GM12864 (cell line): ENCODE measurements at regions not wholly inside any gene's neighbourhood (a gene's known extent, or its start where the extent isn't known, plus 50 kb on each side); places are given as distances from the start of the nearest gene placed in this dataset.

Source experiments
- DNase-seq: peaks from one replicate; pipeline ENCODE4 v3.0.0-alpha.2; 2011; ENCODE audit warnings: low read depth
- H3K4me3 ChIP-seq: 2 replicates; pipeline ENCODE4 v1.5.1; 2011; ENCODE audit warnings: mild to moderate bottlenecking, low read depth, low read length, control low read depth
- TF ChIP-seq, protein P1 (sequence below): IDR thresholded peaks from 2 replicates; pipeline ENCODE4 v1.5.1; 2011; ENCODE audit warnings: low read depth, mild to moderate bottlenecking, moderate library complexity, low read length, control low read depth, inconsistent platforms; ENCODE audit errors: missing control alignments

DNA sequence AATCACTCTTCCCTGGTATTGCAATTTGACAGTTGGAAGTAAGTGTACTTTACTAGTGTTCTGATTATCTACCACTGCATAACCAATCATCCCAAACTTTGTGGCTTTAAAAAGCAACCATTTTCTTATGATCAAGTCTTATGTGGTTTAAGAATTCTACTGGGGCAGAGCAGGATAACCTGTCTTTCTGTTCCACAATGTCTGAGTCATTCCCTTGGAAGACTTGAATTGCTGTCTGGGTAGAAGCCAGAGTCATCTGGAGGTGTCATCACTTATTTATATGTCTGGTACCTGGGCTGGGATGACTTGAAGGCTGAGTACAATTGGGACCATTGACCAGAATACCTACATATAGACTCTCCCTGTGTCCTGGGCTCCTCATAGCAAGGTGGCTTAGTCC lies 644.3 kb downstream of the HDGFL1 start:
- H3K4me3 ChIP-seq: no peak overlapping the region
- no peak for DNase-seq
- TF ChIP-seq, protein P1, sequence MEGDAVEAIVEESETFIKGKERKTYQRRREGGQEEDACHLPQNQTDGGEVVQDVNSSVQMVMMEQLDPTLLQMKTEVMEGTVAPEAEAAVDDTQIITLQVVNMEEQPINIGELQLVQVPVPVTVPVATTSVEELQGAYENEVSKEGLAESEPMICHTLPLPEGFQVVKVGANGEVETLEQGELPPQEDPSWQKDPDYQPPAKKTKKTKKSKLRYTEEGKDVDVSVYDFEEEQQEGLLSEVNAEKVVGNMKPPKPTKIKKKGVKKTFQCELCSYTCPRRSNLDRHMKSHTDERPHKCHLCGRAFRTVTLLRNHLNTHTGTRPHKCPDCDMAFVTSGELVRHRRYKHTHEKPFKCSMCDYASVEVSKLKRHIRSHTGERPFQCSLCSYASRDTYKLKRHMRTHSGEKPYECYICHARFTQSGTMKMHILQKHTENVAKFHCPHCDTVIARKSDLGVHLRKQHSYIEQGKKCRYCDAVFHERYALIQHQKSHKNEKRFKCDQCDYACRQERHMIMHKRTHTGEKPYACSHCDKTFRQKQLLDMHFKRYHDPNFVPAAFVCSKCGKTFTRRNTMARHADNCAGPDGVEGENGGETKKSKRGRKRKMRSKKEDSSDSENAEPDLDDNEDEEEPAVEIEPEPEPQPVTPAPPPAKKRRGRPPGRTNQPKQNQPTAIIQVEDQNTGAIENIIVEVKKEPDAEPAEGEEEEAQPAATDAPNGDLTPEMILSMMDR: no peak

DNA sequence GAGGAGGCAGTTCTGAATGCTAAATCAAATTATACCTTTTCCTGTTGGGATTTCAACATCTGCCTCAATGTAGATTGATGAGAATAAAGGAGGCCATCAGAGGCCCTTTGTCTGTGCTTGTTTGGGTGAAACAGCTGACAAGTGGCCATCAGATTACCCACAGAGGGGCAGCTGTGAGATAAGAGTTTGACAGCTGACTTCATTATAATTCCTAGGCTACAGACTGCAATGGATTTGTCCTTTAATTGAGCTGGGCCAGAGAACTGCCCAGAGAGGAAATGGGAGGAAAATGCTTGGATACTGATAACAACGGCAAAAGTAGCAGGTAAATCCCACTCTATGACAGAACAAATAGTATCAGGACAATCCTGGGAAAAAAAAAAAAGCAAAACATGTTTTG lies 649.4 kb downstream of the HDGFL1 start:
- TF ChIP-seq, protein P1: no peak
- no peak for DNase-seq
- no peak overlapping the region for H3K4me3 ChIP-seq

DNA sequence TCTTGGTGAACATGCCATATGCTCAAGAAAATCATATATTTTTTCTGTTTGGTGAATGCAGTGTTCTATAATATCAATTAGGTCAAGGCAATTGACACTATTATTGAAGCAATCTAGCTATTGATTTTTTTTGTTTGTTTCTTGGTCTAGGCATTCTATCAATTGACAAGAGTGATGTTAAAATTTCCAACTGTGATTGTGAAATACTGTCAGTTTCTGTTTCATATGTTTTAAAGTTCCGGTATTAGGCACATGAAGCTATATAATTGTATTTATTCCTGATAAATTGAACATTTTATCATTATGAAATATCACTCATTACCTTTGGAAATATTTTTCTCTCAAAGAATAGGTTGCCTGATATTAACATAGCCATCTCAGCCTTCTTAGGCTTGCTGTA lies 653.4 kb downstream of the HDGFL1 start:
- DNase-seq: no peak
- TF ChIP-seq, protein P1: no peak
- no peak overlapping the region for H3K4me3 ChIP-seq

DNA sequence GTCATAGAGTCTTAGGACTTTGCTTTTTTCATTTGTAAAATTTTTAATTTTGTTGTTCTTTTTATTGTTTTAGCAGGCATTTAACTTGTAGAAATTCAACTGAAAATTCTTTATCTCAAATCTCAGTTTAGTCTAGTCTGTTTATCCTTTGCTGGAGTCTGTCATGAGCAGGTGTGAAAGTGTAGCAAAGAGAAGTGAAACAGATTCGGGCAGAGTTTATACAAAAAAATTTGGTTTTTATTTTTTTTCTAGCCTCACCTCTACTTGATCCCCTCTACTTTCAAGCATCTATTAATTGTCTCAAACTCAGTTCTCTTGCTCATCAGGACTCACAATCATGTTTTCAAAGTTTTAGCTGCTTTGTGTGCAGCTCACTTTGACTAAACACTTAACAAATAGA lies 655.2 kb downstream of the HDGFL1 start:
- TF ChIP-seq, protein P1: no peak
- DNase-seq: no peak
- no peak overlapping the region for H3K4me3 ChIP-seq

DNA sequence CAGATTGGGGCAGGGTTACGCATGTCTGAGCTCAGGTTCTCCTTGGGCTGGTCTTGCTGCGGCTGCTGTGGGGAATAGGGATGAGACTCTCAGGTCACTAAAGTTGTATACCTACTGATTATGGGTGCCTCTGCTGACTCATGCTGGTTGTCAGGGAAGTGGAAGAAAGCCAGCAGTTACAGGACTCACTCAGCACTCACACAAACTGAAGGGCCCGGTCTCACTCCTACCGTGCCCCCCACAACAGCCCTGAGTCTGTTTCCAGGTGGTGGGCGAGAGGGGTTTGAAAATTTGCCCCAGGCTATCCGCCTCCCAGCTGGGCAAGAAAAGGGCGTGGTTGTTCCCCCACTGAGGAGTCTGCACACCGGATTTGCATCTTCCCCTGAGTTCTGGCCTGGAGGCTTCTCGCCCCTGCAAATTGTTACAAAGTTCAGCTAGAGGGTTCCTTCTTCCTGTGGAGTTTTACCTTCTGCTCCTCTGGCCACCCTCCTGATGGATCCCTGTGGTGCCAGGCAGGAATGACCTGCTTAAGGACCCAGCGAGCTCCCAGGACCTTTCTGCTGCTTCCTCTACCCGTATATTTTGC lies 659.2 kb downstream of the HDGFL1 start:
- no peak overlapping the region for H3K4me3 ChIP-seq
- TF ChIP-seq, protein P1: no peak
- no peak for DNase-seq

DNA sequence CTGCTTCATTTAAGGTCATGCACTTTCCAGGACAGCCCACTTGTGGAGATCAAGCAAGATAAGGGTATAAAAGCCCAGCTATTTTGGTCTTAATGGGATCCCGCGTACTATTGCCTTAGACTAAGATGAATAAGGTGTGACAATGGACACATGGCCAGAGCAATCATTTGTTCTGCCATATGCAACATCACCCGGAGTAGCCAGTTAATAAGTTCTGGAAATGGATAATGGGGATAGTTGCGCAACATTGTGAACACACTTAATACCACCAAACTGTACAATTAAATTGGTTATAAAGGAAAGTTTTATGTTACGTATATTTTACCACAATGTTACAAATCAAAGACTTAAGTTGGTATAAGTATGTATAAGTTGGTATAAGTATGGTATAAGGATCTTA lies 674.5 kb downstream of the HDGFL1 start:
- H3K4me3 ChIP-seq: no peak overlapping the region
- DNase-seq: no peak
- TF ChIP-seq, protein P1: no peak

DNA sequence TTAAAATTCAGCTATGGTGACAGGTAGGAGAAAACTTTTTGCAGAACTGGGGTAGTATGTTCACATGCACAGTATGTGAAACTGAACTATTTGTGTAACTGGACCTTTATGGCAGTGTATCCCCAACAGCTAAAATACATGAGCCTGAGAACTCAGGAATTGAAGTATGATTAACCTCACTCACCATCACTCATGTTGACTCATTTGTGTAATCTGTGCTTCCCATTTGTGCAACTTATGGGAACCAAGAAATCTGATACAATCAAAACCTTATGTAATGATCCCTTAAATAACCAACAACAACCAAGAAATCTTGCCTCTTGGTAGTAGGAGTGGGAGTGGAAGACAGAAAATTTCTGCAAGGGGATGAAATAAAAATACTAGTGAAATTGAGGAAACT lies 674.9 kb downstream of the HDGFL1 start:
- no peak for DNase-seq
- no peak overlapping the region for H3K4me3 ChIP-seq
- TF ChIP-seq, protein P1: no peak
